ENCODE measurements at regions not wholly inside any gene's neighbourhood (a gene's known extent, or its start where the extent isn't known, plus 50 kb on each side); places are given as distances from the start of the nearest gene placed in this dataset.
A peak's percentile ranks its signal among the peaks of the same experiment; 100 is the strongest.

DNA sequence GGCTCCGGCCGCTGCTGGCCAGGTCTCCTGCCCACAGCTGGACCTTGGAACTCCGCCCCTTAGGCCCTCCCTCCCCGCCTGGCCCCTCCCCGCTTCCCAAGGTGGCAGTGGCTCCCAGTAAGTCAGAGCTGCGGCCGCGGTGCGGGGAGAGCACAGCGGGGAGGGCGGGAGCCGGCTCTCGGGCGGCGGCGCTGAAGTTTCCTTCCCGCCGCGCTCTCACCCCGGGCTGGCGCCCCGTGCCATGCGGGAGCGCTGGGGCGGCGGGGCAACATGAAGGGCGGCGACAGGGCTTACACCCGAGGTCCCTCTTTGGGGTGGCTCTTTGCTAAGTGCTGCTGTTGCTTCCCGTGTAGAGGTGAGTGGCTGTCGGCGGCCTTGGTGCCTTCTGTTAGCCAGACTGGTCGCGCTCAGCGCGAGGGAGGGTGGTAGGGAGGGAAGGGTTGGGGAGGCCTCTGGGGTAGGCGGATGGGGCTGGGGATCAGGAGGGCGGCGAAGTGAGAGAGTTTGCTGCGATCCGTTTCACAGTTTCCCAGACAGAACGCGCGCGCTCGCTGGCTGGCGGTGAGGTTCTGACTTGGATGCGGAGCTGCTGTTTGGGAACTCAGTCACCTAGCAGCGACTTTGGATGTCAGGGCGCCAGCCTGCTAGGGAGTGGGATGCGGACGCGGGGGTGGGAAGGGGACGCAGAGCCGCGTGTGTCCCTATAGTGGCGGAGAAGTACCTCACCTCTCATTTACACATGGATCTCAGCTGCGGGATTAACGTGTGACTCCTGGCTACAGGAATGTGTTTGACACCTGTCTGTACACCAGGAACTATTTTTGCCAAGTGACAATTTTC, 145.5 kb upstream of the UMPS start:
- DNase-seq (ENCODE audit: low spot score) = peak; percentile 54
- in situ Hi-C loops (cut with MboI; ENCODE audit: low sequenced_read_pairs, unreplicated experiment) = no loop called here
- no peak for TF ChIP-seq CTCF (IDR thresholded peaks at IDR 0.05; ENCODE audit: borderline replicate concordance, control extremely low read depth, extremely low read depth, insufficient read depth, missing control alignments)

GRCh38 chr3:124586126-124587052, 143.9 kb upstream of the UMPS start:
- DNase-seq (ENCODE audit: low spot score) = no peak
- in situ Hi-C loops (cut with MboI; ENCODE audit: low sequenced_read_pairs, unreplicated experiment) = no loop called here
- no peak for TF ChIP-seq CTCF (IDR thresholded peaks at IDR 0.05; ENCODE audit: borderline replicate concordance, control extremely low read depth, extremely low read depth, insufficient read depth, missing control alignments)

- in situ Hi-C loops (cut with MboI; ENCODE audit: low sequenced_read_pairs, unreplicated experiment) = no loop called here
- no peak for TF ChIP-seq CTCF (IDR thresholded peaks at IDR 0.05; ENCODE audit: borderline replicate concordance, control extremely low read depth, extremely low read depth, insufficient read depth, missing control alignments)
- DNase-seq (ENCODE audit: low spot score) = no peak
These were observed 143.2 kb upstream of the UMPS start for GRCh38 chr3:124587053-124587408.

DNA sequence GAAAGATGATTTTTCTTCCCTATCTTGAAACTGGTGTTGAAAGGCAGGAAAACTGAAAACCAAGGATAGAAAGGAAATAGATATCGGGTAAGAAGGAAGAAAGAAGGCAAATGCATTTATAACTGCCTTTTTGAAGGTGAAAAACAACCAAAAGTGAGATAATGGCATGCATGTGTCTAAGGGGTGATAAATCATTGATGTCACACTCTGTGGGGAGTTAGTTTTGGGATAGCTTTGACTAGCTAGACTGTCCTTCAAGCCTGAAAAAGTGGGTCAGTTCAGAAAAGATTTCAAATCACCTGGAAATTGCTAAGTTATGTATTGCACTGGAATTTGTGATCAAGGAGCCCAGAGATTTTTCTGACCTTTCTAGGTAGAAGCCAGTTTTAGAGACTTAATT, 142.2 kb upstream of the UMPS start:
- DNase-seq (ENCODE audit: low spot score) = no peak
- in situ Hi-C loops (cut with MboI; ENCODE audit: low sequenced_read_pairs, unreplicated experiment) = no loop called here
- no peak for TF ChIP-seq CTCF (IDR thresholded peaks at IDR 0.05; ENCODE audit: borderline replicate concordance, control extremely low read depth, extremely low read depth, insufficient read depth, missing control alignments)

GRCh38 chr3:124588794-124589193, 141.5 kb upstream of the UMPS start:
- DNase-seq (ENCODE audit: low spot score) = no peak
- in situ Hi-C loops (cut with MboI; ENCODE audit: low sequenced_read_pairs, unreplicated experiment) = no loop called here
- TF ChIP-seq CTCF (IDR thresholded peaks at IDR 0.05; ENCODE audit: borderline replicate concordance, control extremely low read depth, extremely low read depth, insufficient read depth, missing control alignments) = no peak

DNA sequence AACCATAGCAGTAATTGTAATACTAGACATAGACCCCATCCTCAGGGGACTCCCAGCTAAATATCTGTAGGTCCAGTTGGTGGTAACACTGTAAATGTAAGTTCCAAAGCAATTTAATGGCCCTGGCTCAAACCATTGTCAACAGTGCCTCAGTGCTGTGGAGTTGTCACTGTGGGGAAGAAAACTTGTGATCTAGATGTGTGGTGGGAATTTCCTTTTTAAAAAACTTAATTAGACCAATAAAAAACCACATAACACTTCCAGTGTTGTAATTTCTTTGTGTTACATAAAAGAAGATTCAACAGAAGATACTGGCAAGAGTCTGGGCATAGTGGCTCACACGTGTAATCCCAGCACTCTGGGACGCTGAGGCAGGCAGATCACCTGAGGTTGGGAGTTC, 138.6 kb upstream of the UMPS start:
- DNase-seq (ENCODE audit: low spot score) = no peak
- in situ Hi-C loops (cut with MboI; ENCODE audit: low sequenced_read_pairs, unreplicated experiment) = no loop called here
- no peak for TF ChIP-seq CTCF (IDR thresholded peaks at IDR 0.05; ENCODE audit: borderline replicate concordance, control extremely low read depth, extremely low read depth, insufficient read depth, missing control alignments)

All from GM13976 (cell line).